A673 (cell line): ENCODE measurements at regions not wholly inside any gene's neighbourhood (a gene's known extent, or its start where the extent isn't known, plus 50 kb on each side); places are given as distances from the start of the nearest gene placed in this dataset.

Source experiments
- EZH2 ChIP-seq: fragments of 200-600 bp; sonication (generic); IDR thresholded peaks from 2 replicates; pipeline ENCODE4 v1.6.1; 2017; ENCODE audit warnings: borderline replicate concordance, low read depth, mild to moderate bottlenecking, mixed read lengths, antibody characterized with exemption, low read length; ENCODE audit not compliant: poor library complexity, severe bottlenecking
- TF ChIP-seq, protein P1 (sequence below): fragments of 300-800, 200-600 bp; sonication (generic); conservative IDR thresholded peaks from 2 replicates; pipeline ENCODE4 v1.5.1; 2017; ENCODE audit warnings: low read depth, mild to moderate bottlenecking, antibody characterized with exemption, low read length, moderate library complexity, mixed read lengths

DNA sequence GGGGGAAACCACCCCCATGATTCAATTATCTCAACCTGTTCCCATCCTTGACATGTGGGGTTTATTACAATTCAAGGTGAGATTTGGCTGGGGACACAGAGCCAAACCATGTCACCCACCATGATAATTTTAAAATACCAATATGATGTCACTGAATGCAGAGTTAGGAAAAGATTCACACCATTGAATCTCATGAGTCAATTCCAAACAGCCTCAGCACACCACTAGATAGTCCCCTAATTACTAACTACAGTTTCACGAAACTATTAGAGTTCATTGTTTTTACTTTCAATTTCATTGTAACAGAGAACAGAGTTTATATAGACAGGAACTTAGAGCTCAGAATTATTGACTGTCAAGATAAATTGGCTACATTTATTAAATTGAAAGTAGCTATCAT lies 410.2 kb downstream of the FAM47A start:
- TF ChIP-seq, protein P1, sequence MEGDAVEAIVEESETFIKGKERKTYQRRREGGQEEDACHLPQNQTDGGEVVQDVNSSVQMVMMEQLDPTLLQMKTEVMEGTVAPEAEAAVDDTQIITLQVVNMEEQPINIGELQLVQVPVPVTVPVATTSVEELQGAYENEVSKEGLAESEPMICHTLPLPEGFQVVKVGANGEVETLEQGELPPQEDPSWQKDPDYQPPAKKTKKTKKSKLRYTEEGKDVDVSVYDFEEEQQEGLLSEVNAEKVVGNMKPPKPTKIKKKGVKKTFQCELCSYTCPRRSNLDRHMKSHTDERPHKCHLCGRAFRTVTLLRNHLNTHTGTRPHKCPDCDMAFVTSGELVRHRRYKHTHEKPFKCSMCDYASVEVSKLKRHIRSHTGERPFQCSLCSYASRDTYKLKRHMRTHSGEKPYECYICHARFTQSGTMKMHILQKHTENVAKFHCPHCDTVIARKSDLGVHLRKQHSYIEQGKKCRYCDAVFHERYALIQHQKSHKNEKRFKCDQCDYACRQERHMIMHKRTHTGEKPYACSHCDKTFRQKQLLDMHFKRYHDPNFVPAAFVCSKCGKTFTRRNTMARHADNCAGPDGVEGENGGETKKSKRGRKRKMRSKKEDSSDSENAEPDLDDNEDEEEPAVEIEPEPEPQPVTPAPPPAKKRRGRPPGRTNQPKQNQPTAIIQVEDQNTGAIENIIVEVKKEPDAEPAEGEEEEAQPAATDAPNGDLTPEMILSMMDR, result no peak
- TF ChIP-seq EZH2, result no peak
